ENCODE measurements at regions not wholly inside any gene's neighbourhood (a gene's known extent, or its start where the extent isn't known, plus 50 kb on each side); places are given as distances from the start of the nearest gene placed in this dataset.
"Not testable (repeated sequence)": the region's sequence is repeated elsewhere in the genome, so short reads cannot be mapped to it uniquely, and the experiment has no call there.

DNA sequence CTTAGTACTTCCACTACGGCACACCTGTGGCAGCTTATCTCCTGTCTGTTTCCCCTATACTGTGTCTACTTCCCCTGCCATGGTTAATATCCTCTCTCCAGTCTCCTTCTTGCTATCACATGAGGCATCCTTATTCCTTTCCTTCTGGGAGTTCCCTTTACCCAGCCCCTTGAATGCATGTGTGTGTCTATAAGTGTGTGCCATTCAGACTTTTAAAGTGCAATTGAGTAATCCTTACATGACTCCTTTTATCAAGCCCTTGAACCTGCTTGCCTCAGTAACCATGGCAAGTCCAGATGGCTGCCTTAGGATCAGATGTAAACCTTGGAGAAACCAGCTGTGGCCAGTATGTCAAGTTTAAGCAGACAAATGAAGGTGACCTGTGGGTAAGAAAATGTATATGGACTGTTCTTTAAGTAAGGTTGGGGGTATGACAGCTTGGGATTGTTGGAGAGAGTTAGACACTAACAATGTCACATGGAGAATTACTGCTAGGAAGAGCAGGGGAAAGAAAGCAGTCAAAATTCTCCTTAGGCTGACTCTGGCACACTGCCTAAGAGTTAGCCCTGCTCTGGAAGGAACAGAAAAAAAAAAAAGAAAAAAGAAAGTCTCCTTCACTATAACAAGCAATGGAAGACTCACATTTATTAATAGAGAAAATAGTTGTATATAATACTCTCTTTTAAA is 142.1 kb downstream of the HINT1 start:
- no peaks in the 10 kb centered on the region for H3K4me1 Mint-ChIP-seq
- DNase-seq (no peak), ATAC-seq (no peak)
- H3K9me3 Mint-ChIP-seq, result peaks cover 8 to 14% of the 10 kb centered on the region in 2 donors
- H3K27me3 Mint-ChIP-seq, result no peaks in the 10 kb centered on the region
- H3K4me3 Mint-ChIP-seq, result no peak overlapping the region
- H3K27ac Mint-ChIP-seq, result no peak overlapping the region

DNA sequence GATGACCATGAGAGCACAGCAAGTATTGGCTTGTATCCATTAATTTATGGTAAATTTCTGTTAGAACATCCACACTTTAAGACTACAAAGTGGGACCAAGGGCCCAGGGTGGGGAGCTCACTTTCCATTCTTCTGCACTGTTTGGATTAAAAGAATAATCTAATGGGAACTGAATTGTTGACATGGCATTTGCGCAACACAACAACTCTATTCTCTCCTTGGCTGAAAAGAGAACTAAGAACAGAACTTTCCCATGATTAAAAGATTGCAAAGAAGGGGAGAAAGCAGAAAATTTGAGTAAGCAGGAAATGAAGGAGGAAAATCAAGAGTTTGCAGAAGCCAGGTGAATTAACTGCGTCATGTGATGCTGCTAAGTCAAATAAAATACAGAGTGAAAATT is 143.4 kb downstream of the HINT1 start:
- Mint-ChIP-seq H3K4me1 (no peaks in the 10 kb centered on the region), H3K27ac (no peak overlapping the region), H3K4me3 (no peak overlapping the region), H3K27me3 (no peaks in the 10 kb centered on the region), H3K9me3 (peaks cover 13 to 25% of the 10 kb centered on the region in 2 donors)
- ATAC-seq (no peak), DNase-seq (no peak)

DNA sequence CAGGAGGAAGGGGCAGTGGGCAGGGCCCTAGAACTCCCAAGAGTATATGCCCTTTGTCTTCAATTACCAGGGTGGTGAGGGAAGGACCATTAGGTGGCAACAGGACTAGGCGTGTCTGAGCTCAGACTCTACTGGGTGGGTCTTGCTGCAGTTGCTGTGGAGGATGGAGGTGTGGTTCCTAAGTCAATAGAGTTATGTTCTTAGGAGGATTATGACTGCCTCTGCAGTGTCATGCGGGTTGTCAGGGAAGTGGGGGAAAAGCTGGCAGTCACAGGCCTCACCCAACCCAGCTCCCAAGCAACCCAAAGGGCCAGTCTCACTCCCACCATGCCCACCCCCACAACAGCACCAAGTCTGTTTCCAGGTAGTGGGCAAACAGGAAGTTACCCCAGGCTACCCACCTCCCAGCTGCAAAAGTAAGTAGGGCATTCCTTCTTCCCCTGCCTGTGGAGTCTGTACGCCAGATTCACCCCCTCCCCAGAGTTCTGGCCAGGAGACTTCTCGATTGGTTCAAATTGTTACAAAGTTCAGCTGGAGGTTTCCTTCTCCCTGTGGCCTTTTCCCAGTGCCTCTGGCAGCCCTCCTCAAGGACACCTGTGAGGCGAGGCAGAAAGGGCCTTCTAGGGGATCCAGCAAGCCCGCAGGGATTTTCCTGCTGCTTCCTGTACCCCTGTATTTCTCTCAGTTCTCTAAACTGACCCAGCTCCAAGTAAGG is 145.3 kb downstream of the HINT1 start:
- Mint-ChIP-seq H3K9me3 (peaks cover 14 to 38% of the 10 kb centered on the region in 2 donors), H3K4me3 (no peak overlapping the region), H3K27me3 (no peaks in the 10 kb centered on the region), H3K4me1 (no peaks in the 10 kb centered on the region), H3K27ac (no peak overlapping the region)
- no peak for ATAC-seq
- no peak for DNase-seq

DNA sequence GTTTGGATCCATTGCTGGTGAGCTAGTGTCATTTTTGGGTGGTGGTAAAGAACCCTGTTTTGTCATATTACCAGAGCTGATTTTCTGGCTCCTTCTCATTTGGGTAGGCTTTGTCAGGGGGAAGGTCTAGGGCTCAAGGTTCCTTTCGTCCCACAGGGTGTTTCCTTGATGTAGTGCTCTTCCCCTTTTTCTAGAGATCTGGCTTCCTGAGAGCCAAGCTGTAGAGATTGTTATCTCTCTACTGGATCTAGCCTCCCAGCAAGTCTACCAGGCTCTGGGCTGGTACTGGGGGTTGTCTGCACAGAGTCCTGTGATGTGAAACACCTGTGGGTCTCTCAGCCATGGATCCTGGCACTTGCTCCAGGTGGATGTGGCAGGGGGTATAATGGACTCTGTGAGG is 145.9 kb downstream of the HINT1 start:
- H3K27me3 Mint-ChIP-seq, result no peaks in the 10 kb centered on the region
- H3K4me3 Mint-ChIP-seq, result no peak overlapping the region
- no peaks in the 10 kb centered on the region for H3K4me1 Mint-ChIP-seq
- ATAC-seq (no peak), DNase-seq (no peak)
- no peak overlapping the region for H3K27ac Mint-ChIP-seq
- peaks cover 14 to 38% of the 10 kb centered on the region in 2 donors for H3K9me3 Mint-ChIP-seq

DNA sequence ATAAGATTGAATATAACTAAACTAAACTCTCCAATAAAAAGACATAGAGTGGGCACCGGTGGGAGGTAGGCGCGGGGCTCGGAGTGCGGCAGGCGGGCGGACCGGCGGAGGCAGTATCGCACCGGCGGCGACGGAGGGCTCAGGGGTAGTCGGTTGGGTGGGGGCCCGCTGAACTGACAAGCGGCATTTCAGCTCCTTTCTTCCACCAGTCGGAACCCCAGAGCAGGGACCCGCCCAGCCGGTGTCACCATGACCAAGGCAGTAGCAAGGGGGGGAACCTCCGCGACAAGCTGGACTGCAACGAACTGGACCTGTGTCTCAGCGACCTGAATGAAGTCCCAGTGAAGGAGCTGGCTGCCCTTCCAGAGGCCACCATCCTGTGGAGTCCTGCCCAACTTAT is 156.7 kb downstream of the HINT1 start:
- Mint-ChIP-seq H3K9me3 (no peaks in the 10 kb centered on the region), H3K4me3 (no peak overlapping the region)

DNA sequence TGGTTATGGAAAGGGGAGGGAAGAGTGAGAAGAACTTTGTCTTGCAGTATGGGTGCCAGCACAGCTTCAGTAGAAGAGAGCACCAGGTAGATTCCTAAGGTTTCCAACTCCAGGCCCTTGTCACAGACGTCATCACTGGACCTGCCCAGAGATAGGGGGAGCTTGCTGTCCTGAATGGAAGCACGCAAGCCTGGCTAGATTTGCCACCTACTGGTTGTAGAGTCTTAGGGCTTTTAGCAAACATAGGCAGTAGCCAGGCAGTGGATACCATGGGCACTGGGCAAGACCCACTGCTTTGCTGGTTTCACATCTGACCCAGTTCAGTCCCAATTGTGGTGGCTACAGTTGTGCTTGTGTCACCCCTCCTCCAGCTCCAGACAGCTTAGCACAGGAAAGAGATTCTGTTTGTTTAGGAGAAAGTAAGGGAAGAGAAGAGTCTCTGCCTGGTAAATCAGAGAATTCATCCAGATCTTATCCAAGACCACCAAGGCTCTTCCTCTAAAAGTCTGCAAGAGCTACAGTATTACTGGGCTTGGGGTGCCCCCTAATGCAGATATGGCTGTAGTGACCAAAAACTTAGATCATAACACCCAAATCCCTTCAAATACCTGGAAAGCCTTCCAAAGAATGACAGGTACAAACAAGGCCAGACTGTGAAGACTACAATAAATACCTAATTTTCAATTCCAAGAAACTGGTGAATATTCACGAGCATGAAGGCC is 158.9 kb downstream of the HINT1 start:
- no peak overlapping the region for H3K4me3 Mint-ChIP-seq
- no peak overlapping the region for H3K27ac Mint-ChIP-seq
- no peaks in the 10 kb centered on the region for H3K4me1 Mint-ChIP-seq
- H3K9me3 Mint-ChIP-seq, result no peaks in the 10 kb centered on the region
- DNase-seq (no peak), ATAC-seq (no peak)
- no peaks in the 10 kb centered on the region for H3K27me3 Mint-ChIP-seq

More for the DNA sequence above, 156.7 kb downstream of the HINT1 start:
- H3K27ac Mint-ChIP-seq, result no peak overlapping the region
- no peaks in the 10 kb centered on the region for H3K27me3 Mint-ChIP-seq
- ATAC-seq, result no peak
- H3K4me1 Mint-ChIP-seq, result no peaks in the 10 kb centered on the region
- DNase-seq, result no peak

DNA sequence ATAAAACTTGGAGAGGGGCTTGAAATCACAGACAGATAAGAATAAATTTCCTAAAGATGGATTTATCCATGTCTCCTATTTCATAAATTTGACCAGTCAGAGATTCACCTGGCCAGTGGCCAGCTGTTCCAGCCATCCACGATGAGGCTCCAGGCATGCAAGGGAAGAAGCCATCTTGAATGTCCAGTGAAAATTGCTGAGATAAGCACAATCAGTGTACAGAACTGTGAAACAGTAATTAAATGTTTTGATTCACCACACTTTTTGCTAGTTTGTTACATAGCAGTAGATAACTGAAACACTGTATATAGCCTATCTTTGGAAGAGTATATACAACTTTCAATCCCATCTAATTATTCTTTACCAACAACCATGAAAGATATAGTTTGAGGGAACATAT is 163.5 kb downstream of the HINT1 start:
- DNase-seq (no peak), ATAC-seq (no peak)
- Mint-ChIP-seq H3K27me3 (no peaks in the 10 kb centered on the region), H3K9me3 (no peaks in the 10 kb centered on the region), H3K4me3 (no peak overlapping the region), H3K27ac (no peak overlapping the region), H3K4me1 (no peaks in the 10 kb centered on the region)

DNA sequence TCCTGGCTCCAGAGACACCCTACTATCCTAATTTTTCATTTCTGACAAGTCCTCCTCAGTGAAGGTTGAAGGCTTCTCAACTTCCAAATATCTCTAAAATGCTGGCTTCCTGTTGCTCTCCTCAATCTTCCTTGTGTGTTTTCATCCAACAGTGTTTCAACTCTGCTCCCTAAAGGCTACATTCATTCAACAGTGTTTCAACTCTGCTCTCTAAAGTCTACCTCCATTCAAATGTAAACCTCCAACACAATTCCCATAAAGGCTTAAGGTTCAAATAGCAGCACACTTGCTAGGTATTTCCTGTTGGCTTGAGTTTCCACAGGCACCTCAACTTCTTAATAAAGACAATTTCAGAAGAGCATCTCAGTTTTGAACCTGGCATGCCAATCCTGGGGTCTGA is 164.8 kb downstream of the HINT1 start:
- H3K4me1 Mint-ChIP-seq, result no peaks in the 10 kb centered on the region
- H3K27ac Mint-ChIP-seq, result no peak overlapping the region
- H3K4me3 Mint-ChIP-seq, result no peak overlapping the region
- DNase-seq, result no peak
- no peak for ATAC-seq
- no peaks in the 10 kb centered on the region for H3K27me3 Mint-ChIP-seq
- no peaks in the 10 kb centered on the region for H3K9me3 Mint-ChIP-seq

DNA sequence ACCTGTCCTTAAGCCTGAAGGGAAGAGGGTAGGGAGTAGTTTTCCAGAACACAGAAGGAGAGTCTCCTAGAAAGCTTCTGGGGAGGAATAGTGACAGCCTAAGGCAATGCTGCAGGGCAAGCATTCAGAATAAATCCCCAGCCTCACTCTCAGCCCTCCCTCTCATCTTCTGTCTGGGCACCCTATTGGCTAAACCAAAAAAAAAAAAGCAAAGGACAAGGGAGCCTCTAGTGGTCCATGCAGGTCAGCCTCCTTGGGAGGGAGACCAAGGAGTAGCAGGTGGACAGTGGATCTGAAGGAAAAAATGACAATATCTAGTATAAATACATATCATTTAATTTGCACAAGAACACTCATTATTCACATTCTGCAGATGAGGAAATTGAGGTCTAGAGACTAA is 168.3 kb downstream of the HINT1 start:
- not testable (repeated sequence) for H3K27ac Mint-ChIP-seq, DNase-seq, ATAC-seq, H3K27me3 Mint-ChIP-seq, H3K9me3 Mint-ChIP-seq, H3K4me1 Mint-ChIP-seq, H3K4me3 Mint-ChIP-seq

DNA sequence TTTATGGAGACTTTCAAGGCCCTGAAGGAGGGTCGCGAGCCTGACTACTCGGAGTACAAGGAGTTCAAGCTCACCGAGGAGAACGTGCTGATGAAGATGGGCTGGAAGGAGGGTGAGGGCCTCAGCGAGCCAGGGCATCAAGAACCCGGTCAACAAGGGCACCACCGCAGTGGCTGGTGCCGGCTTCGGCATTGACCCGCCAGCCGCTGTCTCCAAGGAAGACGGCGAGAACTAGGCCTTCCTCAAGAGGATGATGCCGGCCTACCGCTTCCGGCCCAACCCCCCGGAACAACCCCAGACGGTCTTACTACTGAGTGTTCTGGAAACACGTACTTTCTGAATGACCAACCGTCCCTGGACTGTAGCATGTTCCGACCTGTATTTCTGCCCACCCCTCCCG is 169.2 kb downstream of the HINT1 start:
- no peaks in the 10 kb centered on the region for H3K9me3 Mint-ChIP-seq
- H3K27me3 Mint-ChIP-seq, result no peaks in the 10 kb centered on the region
- H3K27ac Mint-ChIP-seq, result no peak overlapping the region
- ATAC-seq, result no peak
- no peaks in the 10 kb centered on the region for H3K4me1 Mint-ChIP-seq
- H3K4me3 Mint-ChIP-seq, result no peak overlapping the region
- no peak for DNase-seq

DNA sequence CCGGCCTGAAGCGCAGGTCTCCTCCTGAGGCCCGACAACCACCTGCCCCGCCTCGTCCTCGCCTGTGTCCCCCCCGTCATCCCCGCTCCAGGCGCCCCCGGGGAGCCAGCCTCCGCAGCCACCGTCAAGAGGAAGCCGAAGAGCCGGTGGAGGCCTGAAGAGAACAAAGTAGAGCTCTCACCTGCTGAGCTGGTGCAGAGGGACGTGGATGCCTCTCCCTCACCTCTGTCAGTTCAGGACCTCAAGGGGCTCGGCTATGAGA is 169.9 kb downstream of the HINT1 start:
- no peak overlapping the region for H3K4me3 Mint-ChIP-seq
- ATAC-seq (peak; percentile 43), DNase-seq (no peak)
- no peaks in the 10 kb centered on the region for H3K9me3 Mint-ChIP-seq
- H3K4me1 Mint-ChIP-seq, result no peaks in the 10 kb centered on the region
- H3K27me3 Mint-ChIP-seq, result no peaks in the 10 kb centered on the region
- no peak overlapping the region for H3K27ac Mint-ChIP-seq

DNA sequence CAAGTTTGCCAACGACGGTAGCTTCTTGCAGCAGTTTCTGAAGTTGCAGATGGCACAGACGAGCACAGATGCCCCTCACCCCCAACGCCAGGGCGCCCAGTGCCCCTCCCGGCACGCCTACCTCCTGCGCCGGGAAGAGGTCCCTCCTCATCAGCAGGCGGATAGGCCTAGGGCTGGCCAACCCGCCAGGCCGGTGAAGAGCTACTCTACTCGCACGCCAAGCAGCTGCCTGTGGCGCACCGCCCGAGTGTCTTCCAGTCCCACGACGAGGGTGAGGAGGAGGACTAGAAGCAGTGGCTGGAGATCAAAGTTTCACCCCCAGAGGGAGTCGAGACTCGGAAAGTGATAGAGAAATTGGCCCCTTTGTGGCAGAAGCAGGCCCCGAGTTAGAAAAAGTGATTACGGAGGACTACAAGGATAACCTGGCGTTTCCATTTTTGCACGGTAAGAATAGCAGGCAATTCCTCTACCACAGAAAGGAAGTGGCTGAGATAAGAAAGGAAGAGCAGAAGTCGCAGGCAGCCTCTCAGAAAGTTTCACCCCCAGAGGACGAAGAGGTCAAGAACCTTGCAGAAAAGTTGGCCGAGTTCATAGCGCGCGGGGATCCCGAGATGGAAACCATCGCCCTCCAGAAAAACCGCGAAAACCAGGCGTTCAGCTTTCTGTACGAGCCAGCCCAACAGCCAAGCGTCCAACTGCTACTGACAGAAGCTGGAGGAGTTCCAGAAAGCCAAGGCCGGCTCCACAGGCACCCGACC is 170.4 kb downstream of the HINT1 start:
- Mint-ChIP-seq H3K27ac (no peak overlapping the region), H3K4me1 (no peaks in the 10 kb centered on the region), H3K4me3 (no peak overlapping the region), H3K27me3 (no peaks in the 10 kb centered on the region), H3K9me3 (no peaks in the 10 kb centered on the region)
- peak; percentile 43 for ATAC-seq
- no peak for DNase-seq

DNA sequence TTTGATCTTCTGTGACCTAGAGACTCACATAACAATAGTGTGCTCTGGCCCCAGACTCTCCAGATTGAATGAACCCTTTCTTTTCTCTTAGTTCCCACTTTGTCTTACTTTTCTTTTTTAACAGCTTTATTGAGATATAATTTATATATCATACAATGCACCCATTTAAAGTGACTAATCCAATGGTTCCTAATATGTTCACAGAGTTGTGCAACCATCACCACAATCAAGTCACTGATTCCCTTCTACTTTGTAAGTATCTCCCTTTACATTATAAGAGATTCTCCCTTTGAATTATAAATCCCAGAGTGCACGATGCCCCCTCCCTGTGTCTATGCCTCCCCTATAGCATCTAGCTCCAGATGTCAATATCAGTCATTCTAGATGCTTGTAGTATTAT is 172.4 kb downstream of the HINT1 start:
- Mint-ChIP-seq H3K27me3 (no peaks in the 10 kb centered on the region), H3K27ac (no peak overlapping the region), H3K9me3 (no peaks in the 10 kb centered on the region), H3K4me1 (no peaks in the 10 kb centered on the region), H3K4me3 (no peak overlapping the region)
- DNase-seq, result no peak
- ATAC-seq, result no peak

DNA sequence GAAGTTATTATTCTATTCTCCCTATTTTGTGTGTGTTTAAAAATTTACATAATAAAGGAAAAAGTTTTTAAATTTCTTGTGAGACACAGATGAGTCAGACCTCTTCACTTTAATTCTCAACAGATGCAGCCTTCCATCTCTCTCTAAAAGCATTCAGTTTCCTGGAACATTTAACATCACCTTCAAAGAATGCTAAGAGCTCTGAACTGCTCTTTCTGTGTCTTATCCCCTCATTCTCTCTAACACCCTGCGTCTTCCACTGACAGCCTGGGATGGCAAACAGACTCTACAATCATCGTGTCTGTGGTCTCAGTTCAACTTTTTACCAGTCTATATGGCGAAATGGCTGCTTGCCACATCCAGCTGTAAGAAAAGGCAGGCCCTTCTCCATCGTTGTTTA is 173.0 kb downstream of the HINT1 start:
- DNase-seq (no peak), ATAC-seq (no peak)
- Mint-ChIP-seq H3K9me3 (no peaks in the 10 kb centered on the region), H3K27me3 (no peaks in the 10 kb centered on the region), H3K27ac (peak overlapping the region in 1 of 2 donors; percentile 9), H3K4me3 (no peak overlapping the region), H3K4me1 (no peaks in the 10 kb centered on the region)

DNA sequence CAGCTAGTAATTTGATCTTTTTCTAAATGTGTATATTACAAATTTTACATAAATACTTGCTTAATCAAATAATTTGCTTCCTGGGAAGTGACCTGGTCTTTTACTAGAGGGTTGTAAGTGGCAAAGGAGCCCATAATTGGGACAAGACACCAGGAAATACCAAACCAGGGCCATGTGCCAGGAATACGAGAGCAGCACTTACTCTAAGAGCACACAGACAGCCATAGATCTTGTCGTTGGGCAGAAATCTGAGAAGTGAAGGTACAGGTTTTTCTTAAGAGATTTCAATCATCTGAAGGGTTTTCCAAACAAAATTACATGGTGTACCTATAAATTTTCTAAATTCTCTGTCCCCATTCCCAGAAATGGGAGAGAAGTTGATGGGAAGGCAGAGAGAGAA is 179.3 kb downstream of the HINT1 start:
- H3K27me3 Mint-ChIP-seq, result no peaks in the 10 kb centered on the region
- no peak for DNase-seq
- H3K9me3 Mint-ChIP-seq, result no peaks in the 10 kb centered on the region
- no peak for ATAC-seq
- H3K27ac Mint-ChIP-seq, result no peak overlapping the region
- H3K4me1 Mint-ChIP-seq, result no peaks in the 10 kb centered on the region
- H3K4me3 Mint-ChIP-seq, result no peak overlapping the region

DNA sequence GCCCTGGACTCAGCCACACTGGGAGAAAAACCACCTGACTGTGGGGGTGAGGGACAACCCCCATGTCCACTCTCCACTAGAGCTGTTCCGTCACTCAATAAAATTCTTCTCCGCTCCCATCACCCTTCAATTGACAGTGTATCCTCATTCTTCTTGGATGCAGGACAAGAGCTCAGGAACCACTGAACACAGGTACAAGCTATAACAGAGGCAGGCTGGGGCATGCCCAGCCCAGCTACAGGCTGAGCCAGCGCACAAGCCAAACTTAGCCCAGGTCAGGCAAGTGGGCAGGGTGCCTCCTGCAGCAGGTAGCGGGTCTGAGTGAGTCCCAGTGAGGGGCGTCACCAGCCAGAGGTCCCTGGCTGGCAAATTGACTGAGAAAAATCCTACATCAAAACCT is 183.4 kb downstream of the HINT1 start:
- Mint-ChIP-seq H3K27me3 (peaks cover 7% of the 10 kb centered on the region), H3K4me3 (no peak overlapping the region), H3K9me3 (peaks cover 0 to 7% of the 10 kb centered on the region in 2 donors), H3K27ac (no peak overlapping the region), H3K4me1 (no peaks in the 10 kb centered on the region)
- no peak for ATAC-seq
- no peak for DNase-seq
